ENCODE measurements at regions not wholly inside any gene's neighbourhood (a gene's known extent, or its start where the extent isn't known, plus 50 kb on each side); places are given as distances from the start of the nearest gene placed in this dataset.

DNA sequence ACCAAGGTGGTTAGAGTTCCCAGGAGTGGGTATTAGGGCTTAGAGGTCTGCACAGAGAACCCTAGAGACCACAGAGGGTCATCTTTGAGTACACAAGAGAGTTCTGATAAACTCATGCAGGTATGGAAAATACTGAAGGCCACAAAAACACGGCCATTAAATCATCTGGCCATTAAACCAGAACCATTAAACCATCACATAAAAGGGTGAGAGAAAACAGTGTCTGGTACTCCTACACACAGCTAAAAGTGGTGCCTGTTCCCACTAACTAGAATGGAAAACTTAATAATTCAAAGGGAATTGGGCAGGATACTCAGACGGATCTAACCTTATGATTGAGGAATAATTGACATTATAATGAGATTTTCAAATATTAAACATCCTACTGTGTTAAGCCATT is 679.4 kb downstream of the TNS3 start:
- no peak overlapping the region for H3K4me3 ChIP-seq (ENCODE audit: low read length)
- no peak for DNase-seq (ENCODE audit: low read depth)
- TF ChIP-seq CTCF (conservative IDR thresholded peaks at IDR 0.05; ENCODE audit: low read depth, low read length) = no peak

DNA sequence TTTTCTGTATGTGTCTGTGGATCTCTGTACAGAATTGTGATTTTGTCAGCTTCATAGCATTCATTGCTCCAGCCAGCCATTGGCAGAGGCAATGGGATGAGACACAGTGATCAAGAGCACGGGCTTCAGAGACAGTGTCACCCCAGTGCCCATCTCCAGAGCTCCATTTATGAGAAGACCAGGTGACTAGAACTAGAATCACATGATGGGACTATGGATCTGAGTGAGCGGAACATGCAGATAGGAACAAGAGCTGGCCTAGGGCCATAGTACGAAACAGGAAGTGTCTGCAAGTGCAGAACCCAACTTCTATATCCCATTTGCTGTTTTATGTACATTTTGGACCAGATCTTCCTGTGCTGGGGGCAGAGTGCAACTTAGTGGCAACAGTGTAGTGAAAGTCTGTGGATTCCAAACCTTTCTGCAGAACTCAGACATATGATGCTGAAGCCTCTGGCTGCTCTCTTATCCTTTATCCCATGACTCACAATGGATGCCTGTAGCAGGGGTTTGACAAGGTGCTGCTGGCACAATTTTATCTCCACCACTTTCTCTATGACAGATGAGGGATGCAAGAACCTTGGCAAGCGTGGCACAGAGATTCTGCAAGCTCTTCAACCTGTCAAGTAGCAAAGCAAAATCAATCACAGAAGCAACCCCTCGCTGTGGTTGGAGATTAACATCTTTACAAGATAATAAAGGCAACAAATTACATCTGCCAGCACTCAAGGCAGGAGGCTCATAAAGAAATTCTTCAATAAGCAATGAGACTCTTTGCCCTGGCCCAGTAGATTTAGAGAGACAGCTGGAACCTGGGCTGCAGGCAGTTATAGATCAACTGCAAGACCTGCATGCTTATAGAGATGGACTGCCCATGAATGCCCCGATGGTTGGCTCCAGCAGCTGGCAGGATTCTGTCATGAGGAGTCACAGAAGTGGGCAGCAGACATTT is 681.3 kb downstream of the TNS3 start:
- DNase-seq (ENCODE audit: low read depth) = no peak
- no peak for TF ChIP-seq CTCF (conservative IDR thresholded peaks at IDR 0.05; ENCODE audit: low read depth, low read length)
- no peak overlapping the region for H3K4me3 ChIP-seq (ENCODE audit: low read length)

DNA sequence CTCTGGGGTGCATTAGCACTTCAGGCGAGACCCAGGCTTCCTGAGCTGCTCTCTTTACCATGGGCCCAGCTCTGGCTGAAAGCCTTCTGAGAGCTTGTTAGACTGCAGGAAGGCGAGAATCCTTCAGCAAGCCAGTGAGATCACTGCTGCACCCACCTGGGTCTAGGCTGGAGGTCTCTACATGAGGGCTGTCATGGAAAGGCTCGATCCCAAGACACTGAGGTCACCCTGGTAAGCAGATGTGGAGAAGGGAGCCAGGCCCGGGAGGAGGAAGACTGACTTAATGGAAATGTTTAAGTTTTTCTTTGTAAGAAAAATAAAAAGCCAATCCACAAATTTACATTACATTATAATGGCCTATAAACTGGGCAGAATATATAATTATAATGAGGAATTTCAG is 684.5 kb downstream of the TNS3 start:
- H3K4me3 ChIP-seq (ENCODE audit: low read length) = no peak overlapping the region
- TF ChIP-seq CTCF (conservative IDR thresholded peaks at IDR 0.05; ENCODE audit: low read depth, low read length) = no peak
- DNase-seq (ENCODE audit: low read depth) = no peak

- no peak overlapping the region for H3K4me3 ChIP-seq (ENCODE audit: low read length)
- no peak for TF ChIP-seq CTCF (conservative IDR thresholded peaks at IDR 0.05; ENCODE audit: low read depth, low read length)
- no peak for DNase-seq (ENCODE audit: low read depth)
Observed at GRCh38 chr7:46886669-46887374, 695.1 kb downstream of the TNS3 start.

- no peak for TF ChIP-seq CTCF (conservative IDR thresholded peaks at IDR 0.05; ENCODE audit: low read depth, low read length)
- no peak overlapping the region for H3K4me3 ChIP-seq (ENCODE audit: low read length)
- no peak for DNase-seq (ENCODE audit: low read depth)
Observed at GRCh38 chr7:46885167-46885566, 696.7 kb downstream of the TNS3 start.

- no peak for DNase-seq (ENCODE audit: low read depth)
Observed at GRCh38 chr7:46881507-46882127, 700.3 kb downstream of the TNS3 start.

More at GRCh38 chr7:46881507-46882127, 700.3 kb downstream of the TNS3 start:
- no peak overlapping the region for H3K4me3 ChIP-seq (ENCODE audit: low read length)
- no peak for TF ChIP-seq CTCF (conservative IDR thresholded peaks at IDR 0.05; ENCODE audit: low read depth, low read length)

Measured in retinal pigment epithelial cell (primary cell).